ENCODE measurements at regions not wholly inside any gene's neighbourhood (a gene's known extent, or its start where the extent isn't known, plus 50 kb on each side); places are given as distances from the start of the nearest gene placed in this dataset.
A peak's percentile ranks its signal among the peaks of the same experiment; 100 is the strongest.
"Not testable (repeated sequence)": the region's sequence is repeated elsewhere in the genome, so short reads cannot be mapped to it uniquely, and the experiment has no call there.

DNA sequence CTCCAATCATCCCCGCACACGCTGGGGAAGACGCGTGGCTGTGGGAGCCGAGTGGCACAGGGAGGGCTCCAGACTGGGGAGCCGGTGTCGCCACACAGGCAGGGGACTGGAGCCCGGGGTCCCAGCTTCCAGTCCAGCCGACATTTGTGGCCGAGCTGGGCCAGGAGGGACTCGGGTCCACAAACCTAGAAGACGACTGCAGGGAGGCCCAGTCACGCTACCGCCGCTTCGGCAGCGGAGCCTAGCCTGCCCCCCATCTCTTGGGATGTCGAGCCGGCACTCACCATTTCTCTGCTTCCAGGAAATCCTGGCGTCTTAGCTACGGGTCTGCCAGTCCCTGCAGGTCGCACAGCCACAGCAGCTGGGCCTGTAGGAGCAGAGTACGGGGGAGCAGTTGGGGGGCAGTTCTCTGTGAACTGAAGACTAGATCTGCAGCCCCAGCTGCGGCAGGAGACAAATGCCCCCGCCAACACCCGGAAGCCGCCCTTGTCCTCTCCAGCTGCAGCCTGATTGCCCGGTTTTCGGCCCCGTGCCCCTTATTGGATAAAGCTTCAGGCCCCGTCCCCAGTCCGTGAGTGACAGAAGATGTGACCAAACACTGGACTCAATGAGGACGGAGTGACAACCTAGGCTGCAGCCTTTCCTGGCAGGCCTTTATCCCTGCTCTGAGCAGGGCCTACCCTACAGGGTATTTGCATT, 270.7 kb downstream of the ZNF33B start:
- peak; percentile 34 to 73 (median 64) for DNase-seq

DNA sequence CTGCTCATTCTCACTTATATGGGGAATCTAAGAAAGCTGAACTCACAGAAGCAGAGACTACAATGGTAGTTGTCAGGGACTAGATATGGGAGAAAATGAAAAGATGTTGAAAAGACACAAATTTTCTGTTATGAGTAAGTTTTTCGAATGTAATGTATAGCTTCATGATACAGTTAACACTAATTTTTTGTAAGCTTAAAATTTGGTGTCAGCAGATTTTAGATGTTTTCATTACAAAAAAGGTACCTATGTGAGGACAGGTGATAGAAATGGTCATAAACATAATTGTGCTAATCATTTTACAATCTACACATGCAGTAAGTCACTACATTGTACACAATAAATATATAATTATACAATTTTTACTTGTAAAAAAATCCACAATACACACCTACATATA, 286.6 kb downstream of the ZNF33B start:
- DNase-seq = no peak

DNA sequence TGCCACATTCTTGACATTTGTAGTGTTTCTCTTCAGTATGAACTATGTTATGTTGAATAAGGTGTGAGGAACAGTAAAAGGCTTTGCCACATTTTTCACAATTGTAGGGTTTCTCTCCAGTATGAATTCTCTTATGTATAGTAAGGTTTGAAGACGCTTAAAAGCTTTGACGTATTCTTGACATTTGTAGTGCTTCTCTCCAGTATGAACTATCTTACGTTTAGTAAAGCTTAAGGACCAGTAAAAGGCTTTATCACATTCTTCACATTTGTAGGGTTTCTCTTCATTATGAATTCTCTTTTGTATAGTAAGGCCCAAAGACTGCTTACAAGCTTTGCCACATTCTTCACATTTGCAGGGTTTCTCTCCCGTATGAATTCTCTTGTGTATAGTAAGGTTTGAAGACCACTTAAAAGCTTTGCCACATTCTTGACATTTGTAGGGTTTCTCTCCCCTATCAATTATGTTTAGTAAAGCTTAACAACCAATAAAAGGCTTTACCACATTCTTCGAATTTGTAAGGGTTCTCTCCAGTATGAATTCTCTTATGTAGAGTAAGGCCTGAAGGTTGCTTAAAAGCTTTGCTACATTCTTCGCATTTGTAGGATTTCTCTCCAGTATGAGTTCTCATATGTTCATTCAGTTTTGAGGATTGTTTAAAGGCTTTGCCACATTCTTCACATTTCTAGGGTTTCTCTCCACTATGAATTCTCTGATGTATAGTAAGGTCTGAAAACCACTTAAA, 301.6 kb downstream of the ZNF33B start:
- DNase-seq = not testable (repeated sequence)

DNA sequence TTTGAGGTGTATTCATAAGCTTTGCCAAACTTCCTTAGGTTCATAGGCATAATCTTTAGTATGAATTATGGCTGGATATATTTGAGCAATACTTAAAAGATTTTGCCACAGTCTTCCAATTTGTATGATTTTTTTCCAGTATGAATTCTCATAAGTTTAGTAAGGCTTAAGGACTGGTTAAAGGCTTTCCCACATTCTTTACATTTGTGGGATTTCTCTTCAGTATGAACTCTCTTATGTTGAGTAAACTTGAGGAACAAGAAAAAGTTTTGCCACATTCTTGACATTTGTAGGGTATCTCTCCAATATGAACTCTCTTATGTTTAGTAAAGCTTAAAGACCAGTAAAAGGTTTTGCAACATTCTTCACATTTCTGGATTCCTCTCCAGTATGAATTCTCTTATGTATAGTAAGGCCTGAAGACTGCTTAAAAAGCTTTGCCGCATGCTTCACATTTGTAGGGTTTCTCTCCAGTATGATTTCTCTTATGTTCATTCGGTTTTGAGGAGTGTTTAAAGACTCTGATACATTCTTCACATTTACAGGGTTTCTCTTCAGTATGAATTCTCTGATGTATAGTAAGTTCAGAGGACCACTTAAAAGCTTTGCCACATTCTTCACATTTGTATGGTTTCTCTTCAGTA, 302.6 kb downstream of the ZNF33B start:
- DNase-seq = not testable (repeated sequence)

DNA sequence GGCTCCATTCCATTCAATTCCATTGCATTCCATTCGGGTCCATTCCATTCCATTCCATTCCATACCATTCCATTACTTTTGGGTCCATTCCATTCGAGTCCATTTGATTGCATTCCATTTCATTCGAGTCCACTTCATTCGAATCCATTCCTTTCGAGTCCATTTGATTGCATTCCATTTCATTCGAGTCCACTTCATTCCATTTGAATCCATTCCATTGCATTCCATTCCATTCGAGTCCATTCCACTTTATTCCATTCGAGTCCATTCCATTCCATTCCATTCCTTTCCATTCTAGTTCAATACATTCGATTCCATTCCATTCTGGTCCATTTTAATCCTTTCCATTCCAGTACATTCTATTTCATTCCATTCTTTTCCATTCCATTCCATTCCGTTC, 334.0 kb downstream of the ZNF33B start:
- no peak for DNase-seq

DNA sequence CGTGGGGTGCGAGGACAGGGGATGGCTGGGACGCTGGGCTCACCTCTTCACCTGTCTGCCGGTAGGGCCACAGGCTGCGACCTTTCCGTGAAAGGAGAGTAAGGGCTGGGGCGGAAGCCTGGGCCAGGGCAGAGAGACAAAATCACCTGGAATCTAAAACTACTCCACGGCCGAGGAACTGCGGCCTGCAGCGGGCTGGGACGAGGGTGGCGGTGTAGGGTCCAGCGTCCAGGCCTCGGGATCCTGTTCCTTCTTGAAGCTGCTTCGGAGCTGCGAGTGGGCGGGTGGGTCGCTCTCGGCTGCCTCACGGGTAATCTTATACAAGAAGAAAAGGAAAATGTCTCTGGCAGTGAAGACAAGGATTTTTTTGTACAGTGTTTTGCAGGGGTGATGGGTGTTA, 356.5 kb downstream of the ZNF33B start:
- DNase-seq = not testable (repeated sequence)

DNA sequence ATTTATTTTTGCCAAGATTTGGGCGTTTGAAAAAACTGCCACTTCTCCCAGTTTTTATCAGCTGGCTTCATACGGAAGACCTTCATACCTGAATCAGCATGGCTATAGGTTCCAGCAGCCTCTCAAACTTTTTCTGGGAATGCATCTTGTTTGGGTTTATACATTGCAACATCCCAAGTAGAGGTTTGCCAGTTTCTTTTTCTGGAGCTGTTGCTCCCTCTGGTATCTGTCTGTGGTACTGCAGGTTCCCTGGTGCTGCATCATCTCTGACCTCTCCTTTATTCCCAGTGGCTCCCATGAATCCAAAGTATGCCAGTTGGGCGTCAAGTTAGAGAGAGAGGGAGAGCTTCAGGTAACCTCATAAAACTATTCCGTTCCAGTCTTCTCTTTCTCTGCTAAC, 368.6 kb downstream of the ZNF33B start:
- not testable (repeated sequence) for DNase-seq

DNA sequence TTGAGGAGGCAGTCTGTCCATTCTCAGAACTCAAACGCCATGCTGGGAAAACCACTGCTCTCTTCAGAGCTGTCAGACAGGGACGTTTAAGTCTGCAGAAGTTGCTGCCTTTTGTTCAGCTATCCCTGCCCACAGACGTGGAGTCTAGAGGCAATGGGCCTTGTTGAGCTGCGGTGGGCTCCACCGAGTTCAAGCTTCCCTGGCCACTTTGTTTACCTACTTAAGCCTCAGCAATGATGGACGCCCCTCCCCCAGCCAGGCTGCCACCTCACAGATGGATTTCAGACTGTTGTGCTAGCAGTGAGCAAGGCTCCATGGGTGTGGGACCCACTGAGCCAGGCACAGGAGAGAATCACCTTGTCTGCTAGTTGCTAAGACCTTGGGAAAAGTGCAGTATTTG, 375.1 kb downstream of the ZNF33B start:
- not testable (repeated sequence) for DNase-seq

DNA sequence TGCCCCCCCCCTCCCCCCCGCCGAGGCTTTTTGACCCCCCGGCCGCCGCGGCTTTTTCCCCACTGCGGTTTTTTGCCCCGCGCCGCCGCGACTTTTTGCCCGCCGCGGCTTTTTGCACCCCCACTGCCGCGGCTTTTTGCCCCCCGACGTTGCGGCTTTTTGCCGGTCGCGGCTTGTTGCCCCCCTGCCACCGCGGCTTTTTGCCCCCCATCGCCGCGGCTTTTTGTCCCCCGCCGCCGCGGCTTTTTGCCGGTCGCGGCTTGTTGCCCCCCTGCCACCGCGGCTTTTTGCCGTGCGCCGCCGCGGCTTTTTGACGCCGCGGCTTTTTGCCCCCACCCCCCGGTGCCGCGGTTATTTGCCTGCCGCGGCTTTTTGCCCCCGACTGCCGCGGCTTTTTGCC, 395.4 kb downstream of the ZNF33B start:
- not testable (repeated sequence) for DNase-seq

DNA sequence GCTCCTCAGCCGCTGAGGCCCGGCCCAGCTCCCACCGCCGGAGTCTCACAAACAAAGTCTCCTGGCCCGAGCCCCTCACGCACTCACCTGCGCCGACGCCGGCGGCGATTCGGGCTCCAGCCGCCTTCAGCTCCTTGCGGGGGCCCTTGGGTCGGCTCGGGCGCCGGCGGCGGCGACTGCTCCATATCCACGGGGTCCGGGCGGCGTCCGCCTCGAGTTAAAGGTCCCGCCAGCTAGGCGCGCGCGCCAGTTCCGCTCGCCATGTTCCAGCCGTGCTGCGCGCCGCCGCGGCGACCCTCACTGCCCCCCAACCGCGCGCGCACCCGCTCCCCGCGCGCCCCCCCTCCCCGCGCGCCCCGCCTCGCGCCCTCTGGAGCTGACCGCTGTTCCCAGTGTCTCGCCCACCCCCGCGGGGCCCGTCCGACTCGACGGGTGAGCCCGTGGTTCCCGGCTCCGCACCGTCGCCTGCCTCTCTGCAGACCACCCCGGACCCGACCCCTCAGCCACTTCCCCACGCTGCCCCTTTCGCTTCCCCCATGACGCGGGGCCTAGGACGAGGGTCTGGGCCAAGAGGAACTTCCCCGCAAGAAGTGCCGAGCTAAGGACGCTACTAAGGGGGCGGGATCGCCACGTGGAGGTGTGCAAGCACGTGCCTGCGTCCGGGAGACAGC, 396.1 kb downstream of the ZNF33B start:
- DNase-seq = no peak

DNA sequence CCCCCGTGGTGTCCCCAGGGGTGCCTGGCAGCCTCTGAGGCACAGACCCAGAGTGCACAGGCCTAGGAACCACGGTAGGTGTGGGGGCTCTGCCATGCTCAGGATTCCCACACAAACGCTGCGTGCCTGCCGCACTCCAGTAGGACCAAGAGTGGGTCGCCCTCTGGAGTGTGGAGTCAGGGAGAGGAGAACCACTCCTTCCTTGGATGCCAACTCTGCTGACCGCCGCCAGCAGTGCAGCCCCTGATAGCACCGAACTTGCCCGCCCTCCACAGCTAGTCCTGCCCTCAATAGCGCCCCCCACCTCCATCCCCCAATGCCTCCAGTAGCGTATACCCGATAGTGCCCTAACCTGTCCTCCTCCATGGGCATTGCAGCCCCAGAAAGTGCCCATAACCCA, 402.0 kb downstream of the ZNF33B start:
- DNase-seq = not testable (repeated sequence)

DNA sequence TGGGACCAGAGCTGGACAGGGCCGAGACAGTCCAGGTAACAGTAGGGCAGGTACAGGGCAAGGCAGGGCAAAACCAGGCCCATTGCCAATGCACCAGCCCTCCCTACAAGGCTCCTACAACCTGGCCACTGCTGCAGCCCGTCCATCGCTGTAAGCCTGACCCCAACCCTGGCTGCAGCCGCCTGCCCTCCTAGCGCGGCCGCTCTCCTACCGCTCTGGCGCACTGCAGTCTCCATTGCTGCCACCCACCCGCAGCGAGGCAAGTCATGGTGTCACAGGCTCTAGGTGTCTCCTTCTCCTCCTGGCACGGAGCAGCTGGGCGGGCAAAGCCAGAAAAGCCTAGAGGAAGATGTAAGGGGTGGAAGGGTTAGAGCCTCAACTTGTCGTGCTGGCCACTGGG, 402.6 kb downstream of the ZNF33B start:
- not testable (repeated sequence) for DNase-seq

DNA sequence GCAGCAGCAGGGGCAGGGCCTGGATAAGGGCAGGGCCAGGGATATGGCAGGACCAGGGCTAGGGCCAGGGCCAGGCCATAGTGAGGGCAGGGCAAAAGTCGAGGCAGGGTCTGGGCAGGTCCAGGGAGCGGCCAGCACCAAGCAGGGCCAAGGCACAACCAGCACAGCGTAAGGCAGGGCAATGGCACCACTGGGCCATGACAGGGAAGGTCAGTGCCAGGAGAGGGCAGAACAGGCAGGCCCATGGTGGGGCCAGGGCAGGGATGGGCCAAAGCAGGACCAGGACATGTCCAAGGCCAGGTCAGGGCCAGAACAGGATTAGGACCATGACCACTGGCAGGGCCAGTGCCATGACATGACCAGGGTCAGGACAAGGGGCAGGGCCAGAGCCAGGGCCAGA, 403.1 kb downstream of the ZNF33B start:
- not testable (repeated sequence) for DNase-seq

DNA sequence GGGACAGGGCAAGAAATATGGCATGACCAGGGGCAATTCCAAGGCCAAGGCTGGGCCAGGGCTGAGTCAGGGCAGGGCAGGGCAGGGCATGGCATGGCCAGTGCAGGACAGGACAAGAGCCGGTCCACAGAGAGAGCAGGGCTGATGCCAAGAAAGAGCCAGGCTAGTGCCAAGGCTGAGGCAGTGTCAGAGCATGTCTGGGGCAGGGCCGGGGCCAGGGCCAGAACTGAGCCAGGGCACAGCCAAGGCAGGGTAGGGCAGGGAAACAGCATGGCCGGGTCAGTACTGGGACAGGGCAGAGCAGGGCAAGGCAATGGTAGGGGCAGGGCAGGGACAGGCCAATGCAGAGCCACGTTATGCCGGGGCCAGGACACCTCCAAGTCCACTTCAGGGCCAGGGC, 403.9 kb downstream of the ZNF33B start:
- not testable (repeated sequence) for DNase-seq

DNA sequence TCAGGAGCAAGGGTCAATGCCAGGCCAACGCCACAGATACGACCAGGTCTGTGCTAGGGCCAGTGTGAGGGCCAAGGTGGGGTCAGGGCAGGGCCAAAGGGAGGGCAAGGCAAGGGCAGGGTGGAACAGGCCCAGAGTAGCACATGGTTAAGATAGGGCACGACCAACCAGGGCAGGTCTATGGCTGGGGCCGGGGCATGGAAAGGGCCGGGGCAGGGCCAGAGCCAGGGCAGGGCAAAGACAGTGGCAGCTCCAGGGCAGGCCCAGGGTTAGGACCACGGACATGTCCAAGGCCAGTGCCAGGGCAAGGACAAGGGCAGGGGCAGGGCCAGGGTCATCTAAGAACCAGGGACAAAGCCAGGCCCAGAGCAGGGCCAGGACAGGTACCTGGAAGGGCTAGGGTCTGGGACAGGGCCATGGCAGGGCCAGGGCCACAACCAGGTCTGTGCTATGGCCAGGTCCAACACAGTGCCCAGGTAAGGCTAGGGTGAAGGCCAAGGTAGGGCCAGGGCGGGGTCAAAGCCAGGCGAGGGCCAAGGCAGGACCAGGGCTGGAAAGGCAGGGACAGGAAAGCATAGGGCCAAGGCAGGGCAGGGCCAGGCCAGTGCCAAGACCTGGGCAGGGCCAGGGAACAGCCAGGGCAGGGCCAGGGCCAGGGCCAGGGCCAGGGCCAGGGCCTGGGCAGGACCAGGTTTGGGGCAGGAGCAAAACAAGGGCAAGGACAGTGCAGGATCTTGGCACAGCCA, 404.7 kb downstream of the ZNF33B start:
- not testable (repeated sequence) for DNase-seq

DNA sequence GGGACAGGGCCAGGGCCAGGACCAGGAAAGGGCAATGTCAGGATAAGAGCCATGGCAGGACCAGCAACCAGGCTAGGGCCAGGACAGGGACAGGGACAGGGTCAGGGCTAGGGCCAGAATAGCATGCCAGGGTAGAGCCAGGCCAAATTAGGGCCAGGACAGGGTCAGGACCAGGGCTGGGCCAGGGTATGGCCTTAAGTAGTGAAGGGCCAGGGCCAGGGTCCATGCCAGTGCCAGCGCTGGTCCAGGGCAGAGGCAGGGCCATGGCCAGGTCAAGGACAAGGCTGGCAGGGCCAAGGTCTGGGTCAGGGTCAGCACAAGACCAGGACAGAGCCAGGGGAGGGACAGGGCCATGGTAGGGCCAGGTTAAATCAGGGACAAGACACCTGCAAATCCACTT, 405.4 kb downstream of the ZNF33B start:
- DNase-seq = not testable (repeated sequence)

DNA sequence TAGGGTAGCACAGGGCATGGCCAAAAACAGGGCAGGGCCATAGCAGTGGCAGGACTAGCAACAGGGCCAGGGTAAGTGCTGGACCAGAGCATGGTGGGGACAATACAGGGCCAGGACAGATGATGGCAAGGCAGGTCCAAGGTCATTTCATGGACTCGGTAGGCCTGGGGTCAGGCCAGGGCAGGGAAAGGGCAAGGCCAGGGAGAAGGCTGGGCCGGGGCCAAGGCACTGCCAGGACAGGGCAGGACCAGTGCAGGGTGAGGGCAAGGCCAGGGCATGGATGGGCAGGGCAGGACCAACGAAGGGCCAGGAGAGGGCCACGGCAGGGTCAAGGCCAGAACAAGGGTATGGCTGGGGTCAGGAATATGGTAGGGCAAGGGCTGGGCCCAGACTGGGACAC, 407.6 kb downstream of the ZNF33B start:
- not testable (repeated sequence) for DNase-seq

DNA sequence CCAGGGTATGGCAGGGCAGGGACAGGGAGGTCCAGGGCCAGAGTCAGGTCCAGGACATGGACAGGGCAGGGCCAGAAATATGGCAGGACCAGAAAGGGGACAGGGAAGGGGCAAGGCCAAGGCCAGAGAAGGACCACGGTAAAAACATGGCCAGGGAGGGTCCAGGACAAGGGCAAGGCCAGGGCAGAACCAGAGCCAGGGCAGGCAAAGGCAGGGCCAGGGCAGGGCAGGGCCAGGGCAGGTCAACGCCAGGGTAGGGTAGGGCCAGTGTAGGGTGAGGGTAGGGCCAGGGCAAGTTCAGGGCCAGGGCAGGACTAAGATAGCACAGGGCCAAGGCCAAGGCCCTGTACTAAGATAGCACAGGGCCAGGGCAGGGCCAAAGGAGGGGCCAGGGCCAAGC, 408.3 kb downstream of the ZNF33B start:
- not testable (repeated sequence) for DNase-seq

DNA sequence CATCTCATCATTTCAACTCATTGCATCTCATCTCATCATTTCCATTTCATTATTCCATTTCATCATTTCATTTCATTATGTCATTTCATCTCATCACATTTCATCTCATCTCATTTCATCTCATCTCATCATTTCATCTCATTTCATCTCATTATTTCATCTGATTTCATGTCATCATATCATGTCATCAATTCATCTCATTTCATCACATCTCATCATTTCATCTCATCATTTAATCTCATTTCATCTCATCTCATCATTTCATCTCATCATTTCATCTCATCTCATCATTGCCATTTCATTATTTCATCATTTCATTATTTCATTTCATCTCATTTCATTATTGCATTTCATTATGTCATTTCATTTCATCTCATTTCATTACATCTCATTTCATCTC, 410.5 kb downstream of the ZNF33B start:
- not testable (repeated sequence) for DNase-seq

DNA sequence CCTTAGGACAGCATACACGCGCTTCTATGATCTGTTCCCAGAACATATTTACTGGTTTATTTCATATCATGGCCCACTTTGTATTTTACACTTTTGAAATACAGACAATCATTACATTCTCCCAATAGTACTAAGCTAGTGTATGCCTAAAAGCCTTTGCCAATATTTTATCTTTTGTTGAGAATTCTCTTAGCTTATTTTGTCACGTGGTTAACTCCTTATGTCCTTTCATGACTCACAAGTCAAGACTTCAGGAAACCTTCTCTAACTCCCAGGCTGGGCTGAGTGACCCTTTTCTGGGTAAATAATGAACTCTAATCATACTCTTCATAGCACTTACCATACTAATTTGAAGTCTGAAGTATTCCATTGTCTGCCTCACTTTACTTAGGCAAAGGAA, 444.8 kb downstream of the ZNF33B start:
- not testable (repeated sequence) for DNase-seq

DNA sequence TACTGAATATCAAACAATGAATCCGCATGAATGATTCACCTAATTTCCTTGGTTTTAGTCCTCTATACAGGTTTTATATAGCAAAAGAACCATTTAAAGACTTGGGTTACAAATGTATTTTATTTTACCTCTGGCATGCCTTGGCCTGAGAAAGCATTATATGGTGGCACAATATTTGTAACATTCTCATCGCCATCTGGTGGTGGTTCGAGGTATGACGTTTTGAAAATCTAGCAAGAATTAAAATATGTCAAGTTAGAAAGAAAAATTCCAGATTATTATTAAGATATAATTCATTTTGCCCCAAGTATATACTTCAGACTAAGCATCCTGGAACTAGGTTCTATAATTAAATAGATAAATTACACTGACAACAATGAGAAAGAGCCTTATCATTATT, 445.9 kb downstream of the ZNF33B start:
- peak; percentile 9 to 44 (median 18) for DNase-seq

DNA sequence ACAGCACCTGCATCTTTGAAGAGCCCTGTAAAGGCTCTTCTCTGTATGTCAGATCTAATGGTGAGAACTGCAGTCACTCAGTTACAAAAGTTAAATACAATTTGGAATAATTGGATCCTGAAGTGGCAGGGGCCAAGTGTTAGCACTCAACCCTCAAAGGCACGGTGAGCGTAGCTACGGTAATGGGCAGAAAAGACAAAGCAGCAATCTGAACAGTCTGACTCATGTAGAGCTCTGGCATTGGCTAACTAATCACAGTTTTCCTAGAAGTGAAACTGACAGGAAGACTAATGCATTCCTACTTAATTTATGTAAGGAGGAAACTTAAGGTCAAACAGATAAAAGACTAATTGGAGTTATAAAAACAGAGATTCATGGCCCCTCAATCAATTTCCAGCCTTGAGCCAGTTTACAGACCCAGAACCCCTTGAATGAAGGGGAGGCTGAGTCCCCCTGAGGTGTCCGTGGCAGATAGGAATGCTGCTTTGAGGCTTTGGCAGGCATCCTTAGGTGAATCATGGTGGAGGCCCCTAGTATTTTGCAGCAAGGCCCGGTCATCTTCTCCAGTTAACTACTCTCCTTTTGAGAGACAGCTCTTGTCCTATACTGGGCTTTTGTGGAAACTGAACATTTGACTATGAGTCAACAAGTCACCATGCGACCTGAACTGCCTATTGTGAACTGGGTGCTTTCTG, 450.7 kb downstream of the ZNF33B start:
- DNase-seq = not testable (repeated sequence)
